ENCODE measurements at regions not wholly inside any gene's neighbourhood (a gene's known extent, or its start where the extent isn't known, plus 50 kb on each side); places are given as distances from the start of the nearest gene placed in this dataset.

DNA sequence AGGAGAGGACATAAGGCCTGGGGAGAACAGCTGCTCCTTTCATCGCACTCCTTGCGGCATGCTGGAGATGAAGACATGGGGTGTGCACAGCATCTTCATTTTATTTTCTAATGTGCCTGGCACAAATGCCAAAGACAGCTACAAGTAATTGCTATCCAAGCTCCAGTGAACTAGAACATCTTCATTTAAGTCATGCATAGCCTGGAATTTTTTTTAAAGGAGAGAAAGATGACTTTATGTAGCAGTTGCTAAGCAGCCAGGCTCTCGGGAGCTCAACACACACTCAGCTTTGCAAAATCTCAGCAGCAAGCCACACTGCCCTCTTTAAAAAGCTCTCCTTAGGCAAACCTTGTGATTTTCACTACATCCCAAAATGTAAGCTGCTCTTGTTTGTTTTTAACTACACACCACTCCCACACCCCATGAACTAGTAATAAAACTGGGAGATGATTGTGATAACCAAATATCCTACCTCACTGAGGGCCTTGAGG, 164.5 kb upstream of the POU2AF2 start:
- Histone ChIP-seq H3K9ac (ENCODE audit: insufficient read depth in 1 of 2, low read length in 2 of 2) (no peak overlapping the region), H3K9me3 (ENCODE audit: control insufficient read depth in 4 of 4, insufficient read depth in 3 of 4, low read length in 3 of 4) (no peaks in the 10 kb centered on the region), H3K4me1 (ENCODE audit: control insufficient read depth in 5 of 5, insufficient read depth in 5 of 5, low read length in 5 of 5) (peaks cover 0 to 6% (median 0%) of the 10 kb centered on the region in 5 donors), H3K27me3 (ENCODE audit: control insufficient read depth in 3 of 3, insufficient read depth in 3 of 3, low read length in 2 of 3) (no peaks in the 10 kb centered on the region), H3K27ac (ENCODE audit: low read depth in 1 of 2, low read length in 1 of 2) (no peak overlapping the region), H3K36me3 (ENCODE audit: control insufficient read depth in 4 of 4, insufficient read depth in 4 of 4, low read length in 4 of 4) (no peaks in the 10 kb centered on the region), H3K4me3 (no peak overlapping the region)
- no peak for ATAC-seq (ENCODE audit: insufficient read depth, low FRiP score)
- TF ChIP-seq, protein P1, sequence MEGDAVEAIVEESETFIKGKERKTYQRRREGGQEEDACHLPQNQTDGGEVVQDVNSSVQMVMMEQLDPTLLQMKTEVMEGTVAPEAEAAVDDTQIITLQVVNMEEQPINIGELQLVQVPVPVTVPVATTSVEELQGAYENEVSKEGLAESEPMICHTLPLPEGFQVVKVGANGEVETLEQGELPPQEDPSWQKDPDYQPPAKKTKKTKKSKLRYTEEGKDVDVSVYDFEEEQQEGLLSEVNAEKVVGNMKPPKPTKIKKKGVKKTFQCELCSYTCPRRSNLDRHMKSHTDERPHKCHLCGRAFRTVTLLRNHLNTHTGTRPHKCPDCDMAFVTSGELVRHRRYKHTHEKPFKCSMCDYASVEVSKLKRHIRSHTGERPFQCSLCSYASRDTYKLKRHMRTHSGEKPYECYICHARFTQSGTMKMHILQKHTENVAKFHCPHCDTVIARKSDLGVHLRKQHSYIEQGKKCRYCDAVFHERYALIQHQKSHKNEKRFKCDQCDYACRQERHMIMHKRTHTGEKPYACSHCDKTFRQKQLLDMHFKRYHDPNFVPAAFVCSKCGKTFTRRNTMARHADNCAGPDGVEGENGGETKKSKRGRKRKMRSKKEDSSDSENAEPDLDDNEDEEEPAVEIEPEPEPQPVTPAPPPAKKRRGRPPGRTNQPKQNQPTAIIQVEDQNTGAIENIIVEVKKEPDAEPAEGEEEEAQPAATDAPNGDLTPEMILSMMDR (IDR thresholded peaks at IDR 0.05; ENCODE audit: control extremely low read depth, extremely low read depth), result no peak
- peak; percentile 59 to 78 (median 73) for DNase-seq
- 86 to 90% methylated on average over 3 of the region's 3 CpGs for WGBS, 2 donors

DNA sequence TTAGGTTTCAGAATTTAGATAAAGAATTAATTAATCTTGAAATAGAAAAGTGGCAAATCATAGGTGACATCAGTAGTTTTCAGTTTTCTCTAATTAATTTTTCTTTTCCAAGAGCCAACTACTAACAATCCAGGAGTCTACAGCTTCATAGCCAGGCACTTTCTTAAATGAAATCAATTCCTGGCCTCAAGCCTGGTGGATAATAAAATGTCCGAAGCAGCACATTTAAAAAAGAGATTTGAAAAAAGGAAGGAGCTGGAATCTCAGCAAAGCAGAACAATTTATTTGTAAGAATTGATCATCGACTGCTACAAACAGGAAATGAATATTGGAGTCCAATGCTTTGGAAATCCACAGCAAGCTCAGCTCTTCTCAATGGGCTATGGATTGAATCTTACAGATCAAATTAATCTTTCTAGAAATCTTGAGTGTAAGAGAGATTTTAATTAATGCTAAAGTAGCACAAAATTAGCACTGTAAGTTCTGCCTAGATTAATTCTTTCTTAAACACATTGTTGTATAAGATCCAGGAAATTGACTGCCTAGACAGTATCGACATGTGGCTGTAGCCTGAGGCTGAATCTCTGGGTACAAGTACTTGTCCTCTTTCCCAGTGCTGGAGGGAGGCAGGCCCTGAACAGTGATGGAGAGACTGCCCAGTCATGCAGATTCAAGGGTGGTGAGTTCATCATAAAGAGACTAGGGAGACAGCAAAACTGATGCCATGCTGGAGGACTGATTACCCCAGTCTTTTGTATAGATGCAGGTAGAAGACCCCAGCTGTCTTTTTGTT, 167.8 kb upstream of the POU2AF2 start:
- Histone ChIP-seq H3K36me3 (ENCODE audit: control insufficient read depth in 4 of 4, insufficient read depth in 4 of 4, low read length in 4 of 4) (no peaks in the 10 kb centered on the region), H3K9me3 (ENCODE audit: control insufficient read depth in 4 of 4, insufficient read depth in 3 of 4, low read length in 3 of 4) (no peaks in the 10 kb centered on the region), H3K9ac (ENCODE audit: insufficient read depth in 1 of 2, low read length in 2 of 2) (no peak overlapping the region), H3K4me1 (ENCODE audit: control insufficient read depth in 5 of 5, insufficient read depth in 5 of 5, low read length in 5 of 5) (peaks cover 0 to 6% (median 0%) of the 10 kb centered on the region in 5 donors), H3K4me3 (no peak overlapping the region), H3K27me3 (ENCODE audit: control insufficient read depth in 3 of 3, insufficient read depth in 3 of 3, low read length in 2 of 3) (no peaks in the 10 kb centered on the region), H3K27ac (ENCODE audit: low read depth in 1 of 2, low read length in 1 of 2) (no peak overlapping the region)
- WGBS, 2 donors, result 85% methylated on average over 3 of the region's 3 CpGs
- TF ChIP-seq, protein P1 (IDR thresholded peaks at IDR 0.05; ENCODE audit: control extremely low read depth, extremely low read depth), result no peak
- peak in 1 of 3 donors; percentile 51 for DNase-seq
- ATAC-seq (ENCODE audit: insufficient read depth, low FRiP score), result no peak

DNA sequence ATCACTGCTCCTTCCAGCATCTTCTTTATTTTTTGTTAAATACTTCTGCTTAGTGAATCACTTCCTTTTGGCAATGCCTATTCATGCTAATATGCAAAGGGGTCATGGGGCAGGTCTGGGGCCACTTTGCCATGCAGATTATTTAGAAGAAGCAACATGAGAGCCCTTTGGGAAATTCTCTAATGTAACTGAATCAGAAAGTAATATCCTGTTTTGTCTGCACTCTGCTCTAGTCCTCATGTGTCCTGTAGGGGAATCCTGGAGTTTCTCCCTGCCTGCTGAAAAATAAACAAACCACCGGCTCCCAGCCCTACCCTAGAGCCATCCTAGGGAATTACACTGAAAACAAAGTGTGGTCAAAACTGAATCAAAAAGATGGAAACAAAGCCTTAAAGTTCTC, 176.5 kb upstream of the POU2AF2 start:
- Histone ChIP-seq H3K9ac (ENCODE audit: insufficient read depth in 1 of 2, low read length in 2 of 2) (no peak overlapping the region), H3K9me3 (ENCODE audit: control insufficient read depth in 4 of 4, insufficient read depth in 3 of 4, low read length in 3 of 4) (peaks cover 0 to 10% (median 2%) of the 10 kb centered on the region in 4 donors), H3K36me3 (ENCODE audit: control insufficient read depth in 4 of 4, insufficient read depth in 4 of 4, low read length in 4 of 4) (no peaks in the 10 kb centered on the region), H3K27ac (ENCODE audit: low read depth in 1 of 2, low read length in 1 of 2) (no peak overlapping the region), H3K27me3 (ENCODE audit: control insufficient read depth in 3 of 3, insufficient read depth in 3 of 3, low read length in 2 of 3) (no peaks in the 10 kb centered on the region), H3K4me3 (no peak overlapping the region), H3K4me1 (ENCODE audit: control insufficient read depth in 5 of 5, insufficient read depth in 5 of 5, low read length in 5 of 5) (peaks cover 0 to 4% (median 0%) of the 10 kb centered on the region in 5 donors)
- ATAC-seq (ENCODE audit: insufficient read depth, low FRiP score), result no peak
- TF ChIP-seq, protein P1 (IDR thresholded peaks at IDR 0.05; ENCODE audit: control extremely low read depth, extremely low read depth), result no peak
- DNase-seq, result no peak
- WGBS, 2 donors, result 32 to 59% methylated on average over 1 of the region's 1 CpG
